BJ (cell line): ENCODE measurements at regions not wholly inside any gene's neighbourhood (a gene's known extent, or its start where the extent isn't known, plus 50 kb on each side); places are given as distances from the start of the nearest gene placed in this dataset.
"Not testable (repeated sequence)": the region's sequence is repeated elsewhere in the genome, so short reads cannot be mapped to it uniquely, and the experiment has no call there.

Source experiments
- CTCF ChIA-PET: fragments of 350-600 bp; formaldehyde crosslinking; extraction: SDS; loops from one replicate; lab custom pipeline; 2021; ENCODE audit warnings: antibody characterized with exemption, inconsistent platforms; lab: Yijun Ruan, JAX
- POLR2A ChIA-PET: fragments of 300-600 bp; sonication (Branson Sonifier 250); formaldehyde crosslinking; extraction: SDS; loops from one replicate; lab custom pipeline; 2021; ENCODE audit warnings: antibody characterized with exemption; lab: Charles Lee
- DNase-seq: peaks from one replicate; pipeline ENCODE4 v3.0.0-alpha.2; 2011; ENCODE audit warnings: low read depth
- H3K27me3 ChIP-seq: 2 replicates; pipeline ENCODE4 v1.6.0; 2011; ENCODE audit warnings: low read length; ENCODE audit not compliant: control insufficient read depth, insufficient read depth
- H3K36me3 ChIP-seq: 2 replicates; pipeline ENCODE4 v1.5.1; 2011; ENCODE audit warnings: low read length; ENCODE audit not compliant: control insufficient read depth, insufficient read depth
- H3K4me3 ChIP-seq: 2 replicates; pipeline ENCODE4 v1.5.1; 2011; ENCODE audit warnings: low read depth, mild to moderate bottlenecking, control low read depth, low read length
- CTCF ChIP-seq: IDR thresholded peaks from 2 replicates; pipeline ENCODE4 v1.5.1; 2011; ENCODE audit warnings: low read depth, mild to moderate bottlenecking, control low read depth, inconsistent platforms, low read length, moderate library complexity; ENCODE audit not compliant: insufficient read depth

- ChIA-PET CTCF (interaction anchor here (0.7 kb wide), 1 partner anchor 1708 kb away, joined by 3 read pairs; no protein-coding TSS in a partner anchor), POLR2A (no interaction called here)
- TF ChIP-seq CTCF = no peak
Observed at GRCh38 chr12:97051341-97051740, 144.3 kb downstream of the NEDD1 start.

GRCh38 chr12:97061171-97061570 lies 154.1 kb downstream of the NEDD1 start:
- no peaks in the 10 kb centered on the region for H3K36me3 ChIP-seq
- H3K4me3 ChIP-seq = no peak overlapping the region
- no peak for DNase-seq
- ChIA-PET POLR2A (no interaction called here), CTCF (no interaction called here)
- H3K27me3 ChIP-seq = no peaks in the 10 kb centered on the region; the same call in 1 of the 2 replicates
- no peak for TF ChIP-seq CTCF

More at GRCh38 chr12:97051341-97051740, 144.3 kb downstream of the NEDD1 start:
- H3K36me3 ChIP-seq = no peaks in the 10 kb centered on the region
- no peak for DNase-seq
- H3K4me3 ChIP-seq = no peak overlapping the region
- no peaks in the 10 kb centered on the region for H3K27me3 ChIP-seq

GRCh38 chr12:97063292-97063935 lies 156.4 kb downstream of the NEDD1 start:
- Histone ChIP-seq H3K4me3 (no peak overlapping the region), H3K36me3 (no peaks in the 10 kb centered on the region), H3K27me3 (no peaks in the 10 kb centered on the region; the same call in 1 of the 2 replicates)
- ChIA-PET CTCF (interaction anchor here (0.6 kb wide), 1 partner anchor 1197 kb away, joined by 3 read pairs; no protein-coding TSS in a partner anchor), POLR2A (no interaction called here)
- no peak for DNase-seq
- no peak for TF ChIP-seq CTCF

GRCh38 chr12:97075161-97075933 lies 168.3 kb downstream of the NEDD1 start:
- CTCF ChIA-PET = no interaction called here
- TF ChIP-seq CTCF = no peak
- no peak overlapping the region for H3K4me3 ChIP-seq
- no peaks in the 10 kb centered on the region for H3K27me3 ChIP-seq
- no peak for DNase-seq
- no peaks in the 10 kb centered on the region for H3K36me3 ChIP-seq
- POLR2A ChIA-PET = interaction anchor here (0.6 kb wide), 1 partner anchor 1230 kb away, joined by 3 read pairs; no protein-coding TSS in a partner anchor

- Histone ChIP-seq H3K36me3 (no peaks in the 10 kb centered on the region), H3K27me3 (no peaks in the 10 kb centered on the region), H3K4me3 (no peak overlapping the region)
- POLR2A ChIA-PET = interaction anchor here (0.6 kb wide), 1 partner anchor 1229 kb away, joined by 3 read pairs; no protein-coding TSS in a partner anchor
- TF ChIP-seq CTCF = no peak
- no peak for DNase-seq
- CTCF ChIA-PET = no interaction called here
Observed at GRCh38 chr12:97075934-97076630, 169.0 kb downstream of the NEDD1 start.

GRCh38 chr12:97076912-97077311 lies 169.9 kb downstream of the NEDD1 start:
- H3K27me3 ChIP-seq, H3K4me3 ChIP-seq, POLR2A ChIA-PET, DNase-seq, H3K36me3 ChIP-seq: not testable (repeated sequence)
- CTCF ChIA-PET = interaction anchor here (1.3 kb wide), 1 partner anchor 12 kb away, joined by 3 read pairs; no protein-coding TSS in a partner anchor
